B cell (primary cell): ENCODE measurements at regions not wholly inside any gene's neighbourhood (a gene's known extent, or its start where the extent isn't known, plus 50 kb on each side); places are given as distances from the start of the nearest gene placed in this dataset.

Experiments used
- CTCF ChIP-seq: fragments of 200-600 bp; IDR thresholded peaks from one replicate; pipeline ENCODE4 v1.8.0; 2022; ENCODE audit warnings: antibody characterized with exemption, mild to moderate bottlenecking
- EZH2 ChIP-seq: IDR thresholded peaks from 2 replicates; pipeline ENCODE4 v1.6.1; 2012; ENCODE audit warnings: borderline replicate concordance, low read depth, mild to moderate bottlenecking, moderate library complexity, low read length; ENCODE audit not compliant: insufficient read depth, poor library complexity, severe bottlenecking

DNA sequence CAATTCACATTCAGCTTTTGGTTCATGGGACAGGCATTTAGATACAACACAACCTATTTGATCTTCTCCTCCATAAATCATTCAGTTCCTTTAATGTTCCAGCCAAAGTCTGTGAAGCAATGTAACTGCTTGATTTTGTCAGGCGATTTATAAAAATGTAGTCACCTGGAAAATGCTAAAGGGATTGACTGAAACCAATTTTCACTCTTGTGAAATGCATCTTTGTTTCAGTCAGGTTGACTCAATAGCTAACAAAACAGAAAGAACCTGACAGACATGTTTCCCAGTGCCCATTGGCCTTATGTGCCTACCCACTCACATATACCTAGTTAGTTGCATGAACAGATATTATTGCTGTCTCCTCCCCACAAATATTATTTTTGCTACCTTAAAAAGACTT is 335.7 kb downstream of the CHRM3 start:
- no peak for TF ChIP-seq CTCF
- TF ChIP-seq EZH2, result no peak
